Hematopoietic multipotent progenitor cell treated with erythropoietin and hydrocortisone succinate and interleukin-3 and kit ligand, for 17 days (in vitro differentiated cells): ENCODE measurements at regions not wholly inside any gene's neighbourhood (a gene's known extent, or its start where the extent isn't known, plus 50 kb on each side); places are given as distances from the start of the nearest gene placed in this dataset.

ENCODE experiments used
- DNase-seq: peaks from one replicate; pipeline ENCODE4 v3.0.0-alpha.2; 2015; ENCODE audit warnings: low spot score

GRCh38 chr3:110101361-110101760 lies 764.0 kb upstream of the DPPA4 start:
- no peak for DNase-seq

- DNase-seq = no peak
Observed at GRCh38 chr3:110106805-110107204, 769.5 kb upstream of the DPPA4 start.

DNA sequence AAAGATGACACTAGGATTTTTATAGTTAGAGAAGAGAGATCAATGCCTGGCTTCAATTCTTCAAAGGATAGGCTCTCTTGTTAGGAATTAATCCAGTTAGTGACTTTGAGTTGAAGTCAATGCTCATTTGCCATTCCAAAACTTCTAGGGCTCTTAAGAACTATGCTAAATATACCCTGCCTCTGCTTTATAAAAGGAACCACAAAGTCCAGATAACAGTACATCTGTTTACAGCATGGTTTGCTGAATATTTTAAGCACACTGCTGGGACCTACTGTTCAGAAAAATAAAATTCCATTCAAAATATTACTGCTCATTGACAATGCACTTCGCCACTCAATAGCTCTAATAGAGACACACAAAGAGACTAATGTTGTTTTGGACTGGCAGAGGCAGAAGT lies 786.6 kb upstream of the DPPA4 start:
- no peak for DNase-seq

DNA sequence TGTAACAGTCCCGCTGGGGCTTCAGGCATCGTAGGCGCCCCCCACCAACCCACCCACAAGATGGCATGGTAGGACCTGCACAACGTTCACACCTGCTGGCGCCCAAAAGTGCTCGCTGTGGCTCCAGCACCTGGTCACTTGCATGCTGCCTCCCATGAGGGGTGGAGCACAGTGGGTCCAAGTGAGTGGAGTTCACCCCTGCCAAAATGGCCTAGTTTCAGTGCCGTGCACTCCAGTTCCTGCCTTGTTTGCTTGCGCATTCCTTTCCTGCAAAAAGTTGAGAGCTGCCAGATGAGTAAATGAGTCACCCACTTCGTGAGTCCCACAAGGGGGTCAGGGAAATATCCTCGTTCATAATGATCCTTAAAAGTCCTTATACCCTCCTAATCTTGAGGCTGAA lies 788.7 kb upstream of the DPPA4 start:
- DNase-seq = no peak

DNA sequence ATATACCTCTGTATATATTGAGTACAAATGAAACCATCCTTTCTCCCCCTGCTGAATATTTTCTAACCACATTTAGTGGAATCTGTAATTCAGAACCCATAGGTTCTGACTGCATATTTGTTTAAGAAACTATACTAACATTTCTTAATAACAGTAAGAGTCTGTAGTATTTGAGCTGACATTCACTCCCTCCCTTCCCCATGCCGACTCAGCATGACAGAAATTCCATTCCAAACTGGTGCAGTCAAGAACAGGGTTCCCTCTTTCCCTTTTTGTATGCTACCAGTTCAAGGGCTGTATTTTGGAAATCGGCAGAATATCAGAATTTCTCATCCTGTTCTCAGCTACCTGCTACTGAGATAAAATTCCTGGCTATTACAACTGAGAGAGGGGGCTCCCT lies 796.6 kb upstream of the DPPA4 start:
- DNase-seq = no peak

- no peak for DNase-seq
Observed at GRCh38 chr3:110139048-110139447, 801.7 kb upstream of the DPPA4 start.

- DNase-seq = no peak
Observed at GRCh38 chr3:110139821-110140220, 802.5 kb upstream of the DPPA4 start.

- DNase-seq = no peak
Observed at GRCh38 chr3:110149763-110150162, 812.4 kb upstream of the DPPA4 start.

- DNase-seq = no peak
Observed at GRCh38 chr3:110157221-110157620, 819.9 kb upstream of the DPPA4 start.

GRCh38 chr3:110164632-110165369 lies 827.5 kb upstream of the DPPA4 start:
- DNase-seq = no peak

DNA sequence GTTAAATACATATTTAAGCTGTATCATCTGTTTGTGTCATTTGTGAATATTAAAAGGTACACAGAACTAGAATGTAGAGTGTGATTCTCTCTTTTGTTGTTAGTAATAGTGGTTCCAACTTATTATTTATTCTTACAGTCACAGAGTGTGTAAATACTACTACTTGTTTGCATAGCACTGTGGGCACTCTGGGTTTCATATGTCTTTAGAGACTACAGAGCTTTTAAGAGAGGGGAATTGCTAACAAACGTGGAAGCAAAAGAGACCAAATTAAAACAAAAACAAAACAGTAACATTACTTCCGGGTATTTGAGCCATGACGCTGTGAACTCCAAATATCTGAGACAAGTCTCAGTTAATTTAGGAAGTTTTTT lies 828.0 kb upstream of the DPPA4 start:
- DNase-seq = no peak

DNA sequence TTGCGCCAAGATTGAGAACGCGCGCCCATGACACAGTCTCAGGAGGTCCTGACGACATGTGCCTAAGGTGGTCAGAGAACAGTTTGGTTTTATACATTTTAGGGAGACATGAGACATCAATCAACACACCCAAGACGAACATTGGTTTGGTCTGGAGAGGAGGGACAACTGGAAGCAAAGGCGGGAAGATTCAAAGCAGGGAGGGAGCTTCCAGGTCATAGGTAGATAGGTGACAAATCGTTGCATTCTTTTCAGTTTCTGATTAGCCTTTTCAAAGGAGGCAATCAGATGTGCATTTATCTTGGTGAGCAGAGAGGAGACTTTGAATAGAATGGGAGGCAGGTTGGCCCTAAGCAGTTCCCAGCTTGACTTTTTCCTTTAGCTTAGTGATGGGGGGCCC lies 828.4 kb upstream of the DPPA4 start:
- no peak for DNase-seq

DNA sequence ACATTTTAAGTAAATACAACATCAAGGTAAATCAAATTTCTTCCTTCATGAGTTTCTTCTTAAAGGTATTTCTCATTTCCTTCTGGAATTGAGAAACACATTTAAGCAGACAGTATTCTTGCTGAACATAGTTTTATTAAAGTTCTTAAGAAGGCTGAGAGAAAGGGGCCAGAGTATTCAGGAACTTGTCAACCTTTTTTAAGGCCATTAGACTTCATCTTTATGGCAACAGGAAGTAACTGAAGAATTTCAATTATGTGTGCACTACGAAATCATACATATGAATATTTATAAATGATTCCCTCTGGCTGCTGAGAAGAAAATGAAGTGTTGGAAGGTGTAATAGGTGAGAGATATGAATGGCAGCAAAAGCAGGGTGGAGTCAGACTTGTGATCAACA lies 829.4 kb upstream of the DPPA4 start:
- no peak for DNase-seq

DNA sequence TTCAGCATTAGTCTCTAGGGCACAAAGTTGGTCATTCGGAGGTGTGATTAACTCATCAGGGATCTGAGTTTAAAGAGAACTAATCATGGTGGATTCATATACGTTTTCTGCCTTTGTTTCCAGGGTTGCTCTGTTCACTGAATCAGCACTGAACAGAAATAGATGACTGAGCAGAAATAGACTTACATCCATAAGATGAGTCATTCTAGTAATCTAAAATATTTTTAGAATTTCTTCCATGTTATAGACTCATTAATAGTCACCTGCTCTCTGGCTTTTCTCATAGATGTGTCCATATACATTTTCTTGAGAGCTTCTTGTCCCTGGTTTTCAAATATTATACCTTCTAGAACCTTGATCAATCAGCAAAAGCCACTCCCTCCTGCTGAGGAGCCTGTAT lies 837.6 kb upstream of the DPPA4 start:
- no peak for DNase-seq

DNA sequence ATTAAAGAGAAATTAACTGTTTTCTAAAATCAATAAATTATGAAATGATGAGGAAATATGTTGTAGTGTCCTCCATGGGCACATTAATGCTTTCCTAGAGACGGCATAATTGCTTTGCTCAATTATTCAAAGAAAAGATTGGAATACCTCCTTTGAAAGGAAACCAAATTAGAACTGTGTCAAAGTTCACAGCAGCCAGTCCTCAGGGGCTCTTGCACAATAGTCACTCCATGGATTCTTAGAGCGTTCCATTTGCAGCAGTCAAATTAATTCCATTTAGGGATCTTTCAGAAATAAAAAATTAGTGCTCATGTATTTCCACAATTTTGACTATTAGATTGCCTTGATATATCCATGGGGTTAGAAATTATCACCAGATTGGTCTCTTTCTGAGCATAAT lies 841.6 kb upstream of the DPPA4 start:
- no peak for DNase-seq

- no peak for DNase-seq
Observed at GRCh38 chr3:110180733-110181132, 843.4 kb upstream of the DPPA4 start.

- DNase-seq = no peak
Observed at GRCh38 chr3:110181226-110181625, 843.9 kb upstream of the DPPA4 start.

DNA sequence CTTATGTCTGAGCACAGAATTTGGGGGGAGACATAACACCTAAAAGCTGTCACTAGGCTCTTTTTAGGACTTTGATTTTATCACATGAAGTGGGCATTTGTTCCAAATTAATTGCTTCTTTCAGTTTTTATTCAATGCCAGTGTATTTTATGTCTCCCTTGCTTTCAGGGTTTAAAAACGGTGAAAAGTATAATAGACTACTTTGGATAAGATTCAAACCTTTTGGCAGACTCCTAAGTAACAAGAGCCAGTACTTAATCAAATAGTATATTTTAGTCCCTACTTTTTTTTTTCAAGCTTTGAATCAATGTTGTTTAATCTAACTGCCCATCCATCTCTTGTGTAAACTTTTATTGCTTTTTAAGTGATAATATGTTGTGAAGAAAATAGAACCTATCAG lies 847.2 kb upstream of the DPPA4 start:
- no peak for DNase-seq

GRCh38 chr3:110193074-110193473 lies 855.7 kb upstream of the DPPA4 start:
- no peak for DNase-seq

DNA sequence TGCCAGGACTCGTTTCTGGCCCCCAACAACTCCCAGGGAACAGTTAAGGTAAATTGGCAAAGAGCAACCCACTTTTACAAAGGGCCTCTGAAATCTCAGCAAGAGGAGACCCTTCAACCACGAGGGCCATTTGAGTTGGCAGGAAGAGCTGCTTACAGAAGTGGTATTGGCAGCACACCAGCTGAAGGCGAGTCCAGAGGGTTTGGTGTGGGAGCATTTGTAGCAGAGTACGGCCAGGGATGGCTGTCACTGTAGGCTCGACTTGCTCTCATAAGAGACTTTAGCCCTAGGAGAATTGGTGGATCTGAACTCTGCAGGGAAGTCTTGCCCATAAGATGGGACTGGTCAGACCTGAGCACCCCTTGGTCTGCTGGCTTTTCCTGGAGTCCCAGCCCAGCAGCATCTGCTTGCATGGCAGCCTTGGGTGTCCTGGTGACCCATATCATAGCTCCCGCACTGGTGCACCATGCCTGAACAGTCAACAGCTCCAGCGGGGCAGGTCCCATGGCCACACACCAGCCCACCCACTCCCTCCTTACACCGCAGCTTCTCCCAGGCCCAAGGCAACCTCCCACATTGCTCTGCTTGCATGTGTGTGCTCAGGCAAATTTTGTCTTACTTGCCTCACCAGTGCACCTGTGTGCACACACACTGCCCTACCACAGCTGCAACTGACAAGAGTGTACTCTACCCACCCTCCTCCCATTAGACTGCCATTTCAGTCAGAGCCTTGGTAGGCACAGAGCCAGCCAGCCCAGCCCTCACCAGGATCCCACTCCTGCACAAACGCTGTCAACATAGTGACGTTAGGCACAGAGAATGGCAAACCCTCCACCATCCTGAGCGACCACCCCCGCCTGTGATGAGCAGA lies 861.6 kb upstream of the DPPA4 start:
- DNase-seq = no peak

DNA sequence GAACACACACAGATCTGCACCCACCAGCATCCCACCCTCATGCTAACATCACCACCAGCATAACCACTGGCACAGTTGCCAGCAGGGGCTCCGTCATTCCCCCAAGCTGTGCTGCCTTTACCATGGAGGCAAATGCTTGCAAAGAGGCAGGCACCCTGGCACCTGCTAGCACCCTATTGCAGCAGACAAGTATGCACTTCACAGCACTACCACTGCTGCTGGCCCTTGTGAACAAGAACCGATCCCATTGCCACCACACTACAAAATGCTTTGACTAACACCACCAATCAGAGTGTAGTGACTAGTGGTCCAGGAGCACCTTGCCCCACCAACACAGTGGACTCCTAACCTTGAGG lies 862.2 kb upstream of the DPPA4 start:
- no peak for DNase-seq

DNA sequence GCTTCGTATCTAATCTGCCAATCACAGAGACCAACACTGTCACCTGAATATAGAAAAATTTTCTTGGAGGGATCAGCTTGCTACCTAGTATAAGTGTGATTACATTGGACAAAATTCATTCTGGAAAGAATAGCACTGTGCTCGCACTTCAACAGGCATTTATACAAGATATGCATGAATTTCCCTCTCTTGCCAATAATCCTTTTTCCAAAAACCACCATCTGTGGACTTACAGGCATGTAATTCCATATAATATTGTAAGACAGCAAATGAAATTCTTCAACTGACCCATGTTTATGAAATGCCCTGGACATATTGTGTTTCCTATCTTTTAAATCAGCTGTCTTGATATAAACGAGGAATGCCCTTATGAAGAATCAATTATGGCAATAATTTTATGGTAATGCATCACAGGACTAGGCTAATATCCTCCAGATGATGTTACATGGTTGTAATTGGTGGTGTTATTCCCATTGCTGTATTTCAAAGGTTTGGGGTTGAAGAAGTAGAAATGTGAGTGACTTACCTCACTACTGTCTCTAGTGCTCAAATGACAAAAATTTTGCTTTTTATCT lies 861.4 kb upstream of the NECTIN3 start:
- DNase-seq = no peak

- DNase-seq = no peak
Observed at GRCh38 chr3:110226645-110227044, 845.0 kb upstream of the NECTIN3 start.
